NOMO-1 treated with DMSO at 0.1 percent for 48 hours (cell line): ENCODE measurements at regions not wholly inside any gene's neighbourhood (a gene's known extent, or its start where the extent isn't known, plus 50 kb on each side); places are given as distances from the start of the nearest gene placed in this dataset.
"Not testable (repeated sequence)": the region's sequence is repeated elsewhere in the genome, so short reads cannot be mapped to it uniquely, and the experiment has no call there.

Source experiments
- DNase-seq: peaks from one replicate; lab custom pipeline; 2025; ENCODE audit not compliant: unreplicated experiment; lab: John Stamatoyannopoulos, UW

- peak; percentile 10 for DNase-seq
Observed at GRCh38 chrX:81857192-81857591, 655.3 kb downstream of the SH3BGRL start.

DNA sequence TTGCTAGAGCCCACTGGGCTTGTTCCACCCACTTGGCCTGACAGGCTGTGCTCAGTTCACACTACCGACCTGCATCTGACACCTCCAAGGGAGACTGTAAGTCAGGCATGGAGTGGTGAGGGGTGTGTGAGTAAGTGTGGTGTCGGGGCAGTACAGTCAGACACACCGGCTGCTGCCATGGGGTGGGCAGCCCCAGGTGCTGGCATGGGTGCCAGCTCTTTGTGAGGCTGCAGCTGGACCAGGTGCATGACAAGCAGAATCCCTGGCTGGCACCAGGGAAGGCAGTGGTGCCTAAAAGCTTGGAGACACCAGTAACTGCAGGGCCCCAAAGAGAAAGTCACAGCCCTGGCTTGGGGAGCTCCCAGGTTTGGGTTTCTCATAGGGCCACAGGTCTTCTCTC lies 665.0 kb downstream of the SH3BGRL start:
- no peak for DNase-seq

- no peak for DNase-seq
Observed at GRCh38 chrX:81868979-81869378, 667.1 kb downstream of the SH3BGRL start.

DNA sequence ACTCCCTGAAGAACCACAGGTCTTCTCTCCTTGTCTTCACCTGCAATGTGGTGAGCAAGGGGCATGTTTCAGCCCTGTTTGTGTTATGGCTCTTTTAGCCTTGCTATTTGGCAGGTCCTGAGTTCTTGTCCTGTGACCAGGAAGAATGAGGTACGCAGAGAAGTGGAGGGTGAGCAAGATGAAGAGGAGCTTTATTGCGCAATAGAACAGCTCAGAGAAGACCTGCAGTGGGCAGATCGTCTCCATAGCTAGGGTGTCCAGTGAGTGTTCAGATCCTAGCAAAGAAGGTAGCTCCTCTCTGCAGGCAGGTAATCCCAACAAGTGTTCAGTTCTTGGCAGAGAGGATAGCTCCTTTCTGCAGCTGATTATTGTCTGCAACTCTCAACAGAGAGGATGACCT lies 672.9 kb downstream of the SH3BGRL start:
- DNase-seq = no peak

DNA sequence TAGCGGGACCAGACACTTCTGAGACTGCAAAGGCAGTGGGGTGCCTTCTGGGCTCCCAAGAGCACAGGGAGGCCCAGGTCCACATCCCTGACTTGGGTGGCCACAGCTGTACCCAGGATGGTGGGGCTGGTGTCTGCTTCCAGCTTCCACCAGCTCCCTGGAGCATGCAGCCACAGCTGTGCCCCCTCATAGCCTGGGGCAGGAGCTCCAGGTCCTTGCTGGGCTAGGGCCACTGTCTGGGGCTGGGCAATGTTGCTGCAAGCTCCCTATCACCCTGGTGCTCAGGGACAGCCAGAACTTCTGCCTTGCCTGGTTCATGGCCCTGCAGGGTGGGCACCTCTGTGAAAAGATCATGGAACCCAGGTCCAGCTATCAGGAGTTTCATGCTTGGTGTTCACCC lies 673.9 kb downstream of the SH3BGRL start:
- DNase-seq = no peak

- DNase-seq = no peak
Observed at GRCh38 chrX:81876437-81876836, 674.5 kb downstream of the SH3BGRL start.

DNA sequence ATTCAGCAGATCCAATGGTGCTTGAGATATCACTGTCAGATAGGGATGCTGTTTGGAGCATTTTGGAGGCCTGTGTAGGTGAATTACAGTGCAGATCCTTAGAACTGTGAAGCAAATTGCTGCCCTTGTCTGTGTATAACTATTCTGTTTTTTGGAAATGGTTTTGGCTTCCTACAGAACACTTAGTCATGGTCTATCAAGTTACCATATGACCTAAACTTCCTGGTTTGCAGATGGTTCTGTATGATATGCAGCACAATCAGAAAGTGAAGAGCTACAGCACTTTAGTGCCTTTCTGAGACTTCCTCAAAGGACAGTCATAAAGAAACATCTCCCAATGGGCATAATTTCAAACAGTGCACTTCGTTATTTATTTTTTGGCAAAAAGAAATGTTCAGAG lies 688.6 kb downstream of the SH3BGRL start:
- DNase-seq = no peak

DNA sequence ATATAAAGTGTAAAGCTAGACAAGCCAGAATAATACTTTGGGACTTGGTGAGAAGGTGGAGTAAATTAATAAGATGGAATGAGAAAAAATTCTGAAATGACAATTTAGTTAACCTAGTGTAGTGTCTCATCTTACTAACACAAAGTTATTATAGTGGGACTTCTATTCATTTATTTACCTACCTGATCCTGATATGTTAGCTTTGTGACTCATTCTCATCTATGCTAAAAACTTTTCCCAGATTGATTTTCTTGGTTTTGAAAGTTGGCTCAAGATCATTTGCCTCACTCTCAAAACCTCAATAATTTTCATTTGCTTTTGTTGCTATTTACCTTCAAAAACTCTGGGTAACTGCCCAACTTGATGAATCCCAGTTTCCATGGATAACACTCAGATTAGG lies 698.6 kb downstream of the SH3BGRL start:
- DNase-seq = no peak

- no peak for DNase-seq
Observed at GRCh38 chrX:81925812-81926211, 723.9 kb downstream of the SH3BGRL start.

DNA sequence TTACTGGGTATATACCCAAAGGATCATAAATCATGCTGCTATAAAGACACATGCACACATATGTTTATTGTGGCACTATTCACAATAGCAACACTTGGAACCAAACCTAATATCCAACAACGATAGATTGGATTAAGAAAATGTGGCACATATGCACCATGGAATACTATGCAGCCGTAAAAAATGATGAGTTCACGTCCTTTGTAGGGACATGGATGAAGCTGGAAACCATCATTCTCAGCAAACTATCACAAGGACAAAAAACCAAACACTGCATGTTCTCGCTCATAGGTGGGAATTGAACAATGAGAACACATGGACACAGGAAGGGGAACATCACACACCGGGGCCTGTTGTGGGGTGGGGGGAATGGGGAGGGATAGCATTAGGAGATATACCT lies 744.0 kb downstream of the SH3BGRL start:
- DNase-seq = not testable (repeated sequence)

GRCh38 chrX:81957318-81957717 lies 755.4 kb downstream of the SH3BGRL start:
- no peak for DNase-seq

DNA sequence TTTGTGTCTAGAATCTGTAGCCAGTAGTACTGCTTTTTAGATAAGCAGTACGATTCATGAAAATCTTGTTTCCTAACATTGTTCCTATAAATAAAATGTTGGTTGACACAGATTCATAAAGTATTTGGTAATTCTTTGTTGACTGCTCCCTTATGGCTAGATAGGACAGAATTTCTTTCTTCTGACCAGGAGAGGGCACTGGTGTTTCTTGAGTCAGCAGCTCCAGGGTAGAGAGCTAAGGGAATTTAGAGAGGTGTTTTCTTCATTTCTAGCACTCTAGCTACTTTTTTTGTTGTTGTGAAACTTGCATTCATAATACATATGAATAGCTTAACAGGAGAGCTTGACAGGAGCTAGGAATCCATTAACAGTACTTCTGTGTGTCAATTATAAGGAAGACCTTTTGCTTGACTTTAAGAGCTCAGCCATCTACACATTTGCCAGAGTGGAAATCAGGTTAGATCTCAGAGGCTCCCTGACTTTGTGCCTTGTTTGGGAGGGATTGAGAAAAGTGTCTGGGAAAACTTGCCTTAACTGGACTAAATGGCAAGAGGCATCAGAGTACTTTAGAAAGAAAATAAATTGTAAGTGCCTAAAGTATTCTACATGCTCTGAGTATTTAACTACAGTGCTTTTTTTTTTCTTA lies 756.1 kb downstream of the SH3BGRL start:
- DNase-seq = peak; percentile 45

GRCh38 chrX:81959964-81960363 lies 758.1 kb downstream of the SH3BGRL start:
- DNase-seq = no peak

DNA sequence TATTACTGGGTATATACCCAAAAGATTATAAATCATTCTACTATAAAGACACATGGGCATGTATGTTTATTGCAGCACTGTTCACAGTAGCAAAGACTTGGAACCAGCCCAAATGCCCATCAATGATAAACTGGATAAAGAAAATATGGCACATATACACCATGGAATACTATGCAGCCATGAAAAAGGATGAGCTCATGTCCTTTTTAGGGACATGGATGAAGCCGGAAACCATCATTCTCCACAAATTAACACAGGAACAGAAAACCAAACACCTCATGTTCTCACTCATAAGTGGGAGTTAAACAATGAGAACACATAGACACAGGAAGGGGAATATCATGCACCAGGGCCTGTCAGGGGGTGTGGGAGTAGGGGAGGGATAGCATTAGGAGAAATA lies 772.5 kb downstream of the SH3BGRL start:
- DNase-seq = not testable (repeated sequence)

GRCh38 chrX:81979806-81980515 lies 778.1 kb downstream of the SH3BGRL start:
- no peak for DNase-seq

DNA sequence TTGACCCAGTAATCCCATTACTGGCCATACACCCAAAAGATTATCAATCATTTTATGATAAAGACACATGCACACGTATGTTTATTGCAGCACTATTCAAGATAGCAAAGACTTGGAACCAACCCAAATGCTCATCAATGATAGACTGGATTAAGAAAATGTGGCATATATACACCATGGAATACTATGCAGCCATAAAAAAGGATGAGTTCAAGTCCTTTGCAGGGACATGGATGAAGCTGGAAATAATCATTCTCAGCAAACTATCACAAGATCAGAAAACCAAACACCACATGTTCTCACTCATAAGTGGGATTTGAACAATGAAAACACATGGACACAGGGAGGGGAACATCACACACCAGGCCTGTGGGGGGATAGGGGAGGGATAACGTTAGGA lies 785.3 kb downstream of the SH3BGRL start:
- DNase-seq = not testable (repeated sequence)

DNA sequence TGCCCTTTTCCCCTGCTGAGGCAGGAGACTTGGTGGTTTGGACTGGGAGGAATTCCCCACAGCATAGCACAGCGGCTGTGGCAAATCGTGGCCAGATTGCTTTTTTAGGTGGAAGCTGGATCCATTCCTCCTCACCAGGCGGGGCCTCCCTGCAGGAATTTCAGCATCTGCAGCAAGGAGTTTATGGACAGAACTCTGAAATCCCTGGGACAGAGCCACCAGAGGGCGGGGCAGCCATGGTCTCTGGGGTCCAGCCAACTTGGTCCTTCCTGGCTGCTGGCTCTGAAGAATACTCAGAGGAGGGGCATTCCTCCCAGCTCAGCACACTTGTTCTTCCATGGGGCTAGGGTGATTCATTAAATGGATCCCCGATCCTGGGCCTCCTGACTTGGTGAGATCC lies 794.3 kb downstream of the SH3BGRL start:
- DNase-seq = no peak

DNA sequence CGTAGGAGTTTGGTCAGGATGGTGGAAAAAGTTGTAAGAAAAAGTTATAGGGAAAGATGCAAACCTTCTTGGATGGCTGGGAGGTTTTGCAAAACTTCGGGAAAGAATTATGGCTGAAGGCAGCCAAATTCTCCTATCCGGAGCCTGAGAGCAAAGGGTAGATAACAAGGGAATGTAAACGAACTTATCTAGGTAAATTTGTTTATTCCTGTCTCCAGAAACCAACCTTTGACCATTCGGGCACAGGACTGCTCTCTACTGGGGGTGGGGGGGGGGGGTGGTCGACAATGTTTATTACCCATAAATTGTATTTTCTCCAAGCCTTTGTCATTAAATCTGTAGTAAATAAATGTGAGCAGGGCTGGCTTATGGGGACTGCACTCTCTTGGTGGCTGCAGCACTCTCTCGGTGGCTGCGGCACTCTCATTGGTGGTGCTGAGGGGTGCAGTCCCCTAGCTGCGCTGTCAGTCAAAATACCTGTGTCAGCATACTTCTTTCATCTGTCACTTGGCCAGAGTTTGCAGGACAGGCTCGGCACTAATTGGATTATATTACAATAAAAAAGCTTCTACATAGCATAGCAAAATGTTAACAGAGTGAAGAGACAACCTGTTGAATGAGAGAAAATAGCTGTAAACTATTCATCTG lies 827.8 kb downstream of the SH3BGRL start:
- no peak for DNase-seq

DNA sequence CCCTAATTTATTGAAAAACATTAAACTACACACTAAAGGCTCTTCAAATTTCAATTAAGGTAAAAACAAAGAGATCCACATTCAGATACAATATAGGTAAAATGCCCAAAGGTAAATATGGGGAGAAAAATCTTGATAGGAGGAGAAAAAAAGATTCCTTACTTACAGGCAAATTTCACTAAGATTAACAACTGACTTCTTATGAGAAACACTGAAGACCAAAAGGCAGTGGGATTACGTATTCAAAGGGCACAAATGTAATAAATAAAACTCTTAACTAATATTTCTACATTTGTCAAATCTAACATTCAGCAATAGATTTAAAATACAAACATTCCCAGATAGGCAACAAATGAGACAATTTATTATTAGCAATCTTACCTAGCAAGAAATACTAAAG lies 829.3 kb downstream of the SH3BGRL start:
- DNase-seq = no peak

- DNase-seq = no peak
Observed at GRCh38 chrX:82038793-82039192, 836.9 kb downstream of the SH3BGRL start.

DNA sequence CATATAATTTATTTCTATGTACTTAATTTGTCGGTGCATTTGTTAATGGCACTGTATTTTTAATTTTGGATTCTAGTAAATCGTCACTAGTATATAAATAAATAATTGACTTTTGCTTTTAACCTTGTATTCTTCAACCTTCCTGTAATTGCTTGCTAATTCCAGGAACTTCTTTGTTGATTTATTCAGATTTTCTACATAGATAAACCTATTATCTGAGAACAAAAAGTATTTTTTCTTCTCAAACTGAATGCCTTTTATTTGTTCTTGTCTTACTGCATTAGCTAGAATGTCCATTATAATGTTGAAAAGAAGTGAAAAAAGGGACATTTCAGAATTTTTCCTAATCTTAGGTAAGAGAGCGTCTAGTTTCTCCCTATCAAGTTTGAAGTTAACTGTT lies 839.1 kb downstream of the SH3BGRL start:
- no peak for DNase-seq

- DNase-seq = no peak
Observed at GRCh38 chrX:82058728-82059127, 856.8 kb downstream of the SH3BGRL start.
